ENCODE measurements at regions not wholly inside any gene's neighbourhood (a gene's known extent, or its start where the extent isn't known, plus 50 kb on each side); places are given as distances from the start of the nearest gene placed in this dataset.

DNA sequence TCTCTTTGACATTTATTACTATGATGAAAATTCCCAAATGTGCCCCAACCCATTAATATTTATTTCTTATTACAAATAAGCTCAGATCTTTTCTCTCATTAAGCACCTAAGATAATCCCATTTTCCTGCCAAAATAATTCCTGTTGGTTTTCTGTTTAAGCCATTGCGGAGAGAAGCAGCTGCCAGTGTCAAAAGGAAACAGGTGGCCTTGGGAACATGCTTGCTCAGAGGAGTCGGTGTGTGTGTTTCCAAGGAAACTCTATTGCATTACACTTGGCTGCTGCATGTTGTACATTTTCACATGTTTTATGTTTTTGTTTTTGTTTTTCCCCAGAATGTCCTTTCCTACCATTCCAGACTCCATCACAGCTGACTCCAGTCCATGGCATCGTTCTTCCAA, 56.4 kb downstream of the CD24 start:
- no peak for DNase-seq (ENCODE audit: low read depth in 2 of 2)

DNA sequence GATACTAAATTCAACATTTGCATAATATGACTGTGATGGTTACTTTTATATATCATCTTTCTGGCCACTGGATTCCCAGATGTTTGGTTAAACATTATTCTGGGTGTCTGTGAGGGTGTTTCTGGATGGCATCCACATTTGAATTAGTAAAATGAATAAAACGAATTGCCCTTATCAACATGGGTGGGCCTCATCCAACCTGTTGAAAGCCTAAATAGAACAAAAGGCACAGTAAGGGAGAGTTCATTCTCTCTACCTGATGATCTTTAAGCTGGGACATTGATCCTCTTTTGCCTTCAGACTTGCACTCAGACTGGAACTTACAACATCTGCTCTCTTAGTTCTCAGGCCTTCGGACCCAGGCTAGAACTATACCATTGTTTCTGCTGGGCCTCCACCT, 57.6 kb downstream of the CD24 start:
- no peak for DNase-seq (ENCODE audit: low read depth in 2 of 2)

DNA sequence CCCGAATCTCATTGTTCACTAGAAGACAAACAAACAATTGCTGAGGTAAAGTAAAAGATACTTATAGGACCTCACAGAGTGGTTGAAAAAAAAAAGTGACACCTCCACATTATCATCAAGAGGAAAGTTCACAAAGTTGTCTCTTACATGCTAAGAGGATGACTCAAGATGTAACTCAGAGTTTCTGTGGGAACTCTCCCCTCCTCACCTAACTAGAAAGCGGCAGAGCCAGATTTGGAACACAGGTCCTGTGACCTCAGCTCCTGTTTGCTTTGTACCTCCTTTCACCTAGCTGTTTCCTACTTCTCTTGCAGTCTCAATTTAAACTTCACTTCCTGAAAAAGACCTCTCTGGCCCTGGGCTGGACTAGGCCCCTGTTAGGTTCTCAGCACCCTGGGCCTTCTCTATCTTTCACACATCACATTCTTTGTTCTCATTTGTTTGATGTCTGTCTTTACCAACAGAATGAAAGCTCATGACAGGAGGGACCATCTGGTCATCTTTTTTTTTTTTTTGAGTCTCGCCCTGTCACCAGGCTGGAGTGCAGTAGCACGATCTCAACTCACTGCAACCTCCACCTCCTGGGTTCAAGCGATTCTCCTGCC, 60.8 kb downstream of the CD24 start:
- no peak for DNase-seq (ENCODE audit: low read depth in 2 of 2)

DNA sequence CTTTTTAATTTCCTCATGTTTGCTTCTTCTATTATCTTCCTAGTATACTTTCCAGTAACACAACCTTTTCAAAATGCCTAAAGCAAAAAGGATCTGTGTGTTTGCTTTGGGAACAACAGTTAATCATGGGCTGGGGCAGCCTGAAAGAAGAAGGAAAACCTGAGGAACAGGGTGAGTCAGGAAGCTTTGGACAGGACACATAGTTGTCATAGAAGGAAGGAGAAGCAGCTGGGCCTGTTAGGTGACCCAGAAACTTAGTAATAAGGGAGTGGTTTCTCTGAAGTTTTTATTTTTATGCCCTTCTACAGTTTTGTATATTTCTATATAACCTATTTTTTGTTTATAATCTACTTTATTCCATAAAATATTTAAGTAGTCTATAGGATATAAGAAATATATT, 61.4 kb downstream of the CD24 start:
- DNase-seq (ENCODE audit: low read depth in 2 of 2) = no peak

DNA sequence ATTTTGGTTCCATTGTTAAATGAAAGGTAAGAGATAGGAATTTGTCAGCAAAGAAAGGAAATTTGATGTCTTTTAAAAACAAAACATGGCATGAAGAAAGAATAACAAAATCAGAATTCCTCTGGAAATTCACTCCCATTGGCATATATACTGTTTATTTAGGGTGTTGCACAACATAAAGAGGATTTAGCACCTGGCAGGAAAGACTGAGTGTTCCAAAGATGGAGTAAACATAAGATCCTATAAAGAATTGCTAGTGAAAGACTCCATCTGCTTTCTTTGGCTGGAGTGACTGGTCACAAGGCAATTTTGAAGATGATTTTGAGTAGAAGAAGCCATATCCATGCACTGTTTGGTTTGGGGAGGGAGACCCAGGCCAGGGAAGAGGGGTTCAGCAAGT, 62.4 kb downstream of the CD24 start:
- no peak for DNase-seq (ENCODE audit: low read depth in 2 of 2)

DNA sequence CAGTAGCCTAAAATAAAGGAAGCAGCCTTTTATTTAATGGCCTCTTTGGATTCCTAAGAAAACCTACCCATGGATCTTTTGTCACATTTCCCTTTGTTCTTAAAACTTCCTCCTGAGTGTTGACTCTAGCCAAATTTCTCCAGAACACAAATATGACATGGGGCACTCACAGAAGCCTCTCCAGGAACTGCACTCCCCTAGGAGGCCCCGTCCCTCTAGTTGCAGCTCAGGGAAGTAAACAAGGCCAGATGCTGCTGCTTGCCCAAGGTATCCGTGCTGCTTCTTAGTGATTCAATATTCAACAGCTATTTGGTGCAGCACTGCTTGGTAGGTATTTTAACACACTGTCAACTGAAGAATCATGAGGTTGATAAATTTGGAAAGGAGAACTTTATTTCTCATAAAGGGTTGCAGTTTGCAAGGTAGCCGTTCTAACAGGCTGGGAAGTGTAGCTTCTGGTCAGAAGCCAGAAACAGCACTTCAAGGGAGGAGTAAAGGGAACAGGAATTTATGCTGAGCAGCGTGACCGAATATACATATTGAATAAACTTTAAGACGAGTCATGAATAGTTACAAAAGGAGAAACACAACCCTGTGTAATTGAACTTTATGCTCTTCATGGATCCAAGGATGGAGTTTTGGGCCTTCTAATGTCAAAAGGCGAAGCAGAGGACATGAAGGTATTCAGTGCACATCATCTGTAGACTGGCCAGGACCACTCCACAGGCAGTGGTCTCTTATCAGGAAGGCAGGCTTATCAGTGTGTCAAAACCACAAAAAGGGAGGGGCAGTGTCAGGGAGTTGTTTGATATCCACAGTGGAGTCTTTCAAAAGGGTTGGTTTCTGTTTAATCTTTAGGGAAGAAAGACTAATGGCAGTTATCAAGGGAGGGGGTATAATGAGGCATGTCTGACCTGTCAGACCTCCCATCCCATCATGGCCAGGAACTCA, 63.3 kb downstream of the CD24 start:
- no peak for DNase-seq (ENCODE audit: low read depth in 2 of 2)

DNA sequence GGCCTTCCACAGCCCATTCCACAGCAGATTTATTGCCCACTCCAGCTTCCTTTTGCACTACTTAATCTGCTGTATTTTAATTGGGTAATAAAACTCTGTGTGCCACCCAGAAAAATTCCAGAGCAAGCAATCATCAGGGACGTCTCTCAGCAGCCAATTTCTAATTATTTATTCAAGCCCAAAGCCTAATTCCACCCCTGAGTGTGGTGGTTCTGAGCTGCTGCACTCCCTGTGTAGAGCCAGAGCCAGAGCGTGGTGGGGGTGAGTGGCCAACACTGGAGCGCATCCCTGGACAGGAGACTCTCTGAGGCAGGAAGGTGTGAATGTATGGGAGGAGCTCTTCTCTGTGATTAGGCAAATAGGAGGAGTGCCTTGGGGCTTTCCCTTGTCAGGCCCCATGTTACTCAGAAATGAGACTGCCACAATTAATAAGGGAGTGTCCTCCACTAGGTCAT, 66.1 kb downstream of the CD24 start:
- DNase-seq (ENCODE audit: low read depth in 2 of 2) = no peak

DNA sequence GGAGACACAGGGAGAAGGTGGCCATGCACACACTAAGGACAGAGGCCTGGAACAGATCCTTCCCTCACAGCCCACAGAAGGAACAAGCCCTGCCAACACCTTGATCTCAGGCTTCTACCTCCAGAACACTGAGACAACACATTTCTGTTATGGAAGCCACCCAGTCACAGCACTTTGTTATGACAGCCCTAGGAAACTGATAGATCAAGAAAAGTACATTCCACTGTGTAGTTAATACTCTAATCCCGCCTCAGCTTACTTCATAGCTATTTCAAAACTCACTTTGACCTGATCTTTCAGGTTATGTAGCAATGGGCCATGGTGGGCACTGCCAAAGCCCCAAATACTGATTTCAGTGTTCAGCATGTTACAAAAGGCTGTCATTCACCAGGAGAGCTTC, 66.8 kb downstream of the CD24 start:
- no peak for DNase-seq (ENCODE audit: low read depth in 2 of 2)

DNA sequence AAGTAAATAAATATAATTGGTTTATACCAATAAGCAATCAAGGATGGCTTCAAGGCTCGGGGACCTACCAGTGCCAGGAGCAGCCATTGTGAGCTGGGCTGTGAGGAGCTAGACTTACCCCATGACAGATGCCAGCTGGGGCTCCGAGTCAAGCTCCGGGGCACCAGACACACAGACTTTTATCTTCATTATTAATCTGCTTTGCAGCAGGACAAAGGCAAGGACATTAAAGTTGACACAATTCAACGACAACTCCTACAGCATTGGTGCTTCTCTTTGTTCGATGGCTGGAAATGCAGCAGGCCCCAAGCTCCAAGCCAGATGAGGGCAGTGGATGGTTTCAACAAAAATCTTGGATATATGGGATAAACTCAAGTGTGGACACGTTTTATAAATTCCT, 68.3 kb downstream of the CD24 start:
- no peak for DNase-seq (ENCODE audit: low read depth in 2 of 2)

DNA sequence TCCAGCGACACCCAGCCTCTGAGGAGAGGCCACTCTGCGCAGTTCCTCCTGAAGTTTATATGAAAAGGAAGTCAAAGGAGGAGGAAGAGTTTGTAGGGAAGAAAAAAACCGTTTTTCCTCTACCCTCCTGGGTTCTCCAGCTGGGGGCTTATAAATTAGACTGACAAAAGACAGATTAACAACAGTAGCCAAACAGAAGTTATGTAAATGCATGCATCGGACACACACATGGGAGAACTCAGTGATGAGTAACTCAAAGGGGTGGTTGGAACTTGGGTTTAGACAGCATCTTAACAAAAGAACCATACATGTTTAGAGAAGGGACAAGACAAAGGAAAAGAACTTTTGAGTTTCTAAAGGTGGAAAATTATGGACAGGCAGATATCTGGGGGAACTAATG, 71.2 kb downstream of the CD24 start:
- DNase-seq (ENCODE audit: low read depth in 2 of 2) = no peak

DNA sequence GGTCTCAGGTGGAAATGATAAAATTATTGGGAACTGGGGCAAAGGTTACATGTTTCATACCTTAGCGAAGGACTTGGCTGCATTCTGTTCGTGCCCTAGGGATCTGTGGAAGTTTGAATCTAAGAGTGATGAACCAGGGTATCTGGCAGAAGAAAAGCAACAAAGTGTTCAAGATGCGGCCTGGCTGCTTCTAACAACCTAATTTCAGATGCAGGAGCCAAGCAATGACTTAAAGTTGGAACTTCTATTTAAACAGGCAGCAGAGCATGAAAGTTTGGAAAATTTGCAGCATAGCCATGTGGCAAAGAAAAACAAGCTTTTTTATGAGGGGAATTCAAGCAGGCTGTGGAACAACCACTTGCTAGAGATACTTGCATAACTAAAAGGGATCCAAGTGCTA, 73.5 kb downstream of the CD24 start:
- no peak for DNase-seq (ENCODE audit: low read depth in 2 of 2)

DNA sequence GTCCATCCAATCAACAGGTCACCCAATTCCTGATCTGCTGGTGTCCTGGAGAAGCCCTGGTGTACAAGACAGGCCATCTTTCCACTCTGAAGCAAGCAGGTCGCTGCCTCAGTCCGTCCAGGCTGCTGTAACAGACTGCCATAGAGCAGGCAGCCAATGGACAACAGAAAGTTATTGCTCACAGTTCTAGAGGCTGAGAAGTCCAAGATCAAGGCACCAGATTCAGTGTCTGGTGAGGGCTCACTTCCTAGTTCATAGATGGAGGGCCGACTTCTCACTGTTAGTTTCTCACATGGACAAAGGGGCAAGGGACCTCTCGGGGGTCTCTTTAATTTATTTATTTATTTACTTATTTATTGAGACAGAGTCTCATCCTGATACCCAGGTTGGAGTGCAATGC, 74.8 kb downstream of the CD24 start:
- no peak for DNase-seq (ENCODE audit: low read depth in 2 of 2)

DNA sequence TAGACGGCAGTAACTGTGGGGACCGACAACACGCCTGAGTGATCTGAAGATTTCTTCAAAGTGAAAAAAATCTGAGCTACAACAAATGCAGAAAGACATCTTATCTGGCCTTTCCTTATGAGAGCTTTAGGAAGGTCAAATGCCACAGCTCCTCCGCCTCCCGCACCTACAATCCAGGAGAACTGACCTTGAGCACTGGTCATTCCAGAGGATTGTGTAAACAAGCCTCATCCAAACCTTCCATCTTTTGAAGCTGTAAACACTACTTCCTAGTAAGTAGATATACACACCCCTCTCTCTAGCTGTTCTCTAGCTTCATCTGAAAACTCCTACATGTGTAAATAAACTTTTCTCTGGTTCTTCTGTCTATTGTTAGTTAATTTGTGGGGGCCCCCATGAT, 76.9 kb downstream of the CD24 start:
- DNase-seq (ENCODE audit: low read depth in 2 of 2) = no peak

DNA sequence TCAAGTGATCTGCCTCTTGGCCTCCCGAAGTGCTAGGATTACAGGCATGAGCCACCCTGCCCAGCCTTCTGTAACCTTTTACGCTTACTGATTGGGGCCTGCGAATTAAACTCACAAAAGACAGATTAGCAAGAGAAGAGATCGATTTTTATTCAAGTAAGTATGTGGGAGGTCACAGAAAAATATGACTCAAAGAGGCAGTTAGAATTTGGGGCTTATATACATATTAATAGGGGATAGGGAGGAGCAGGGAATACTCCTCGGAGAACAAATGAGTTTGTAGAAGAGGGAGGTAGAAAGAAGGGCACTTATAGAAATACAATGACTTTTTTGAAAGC, 78.9 kb downstream of the CD24 start:
- no peak for DNase-seq (ENCODE audit: low read depth in 2 of 2)

DNA sequence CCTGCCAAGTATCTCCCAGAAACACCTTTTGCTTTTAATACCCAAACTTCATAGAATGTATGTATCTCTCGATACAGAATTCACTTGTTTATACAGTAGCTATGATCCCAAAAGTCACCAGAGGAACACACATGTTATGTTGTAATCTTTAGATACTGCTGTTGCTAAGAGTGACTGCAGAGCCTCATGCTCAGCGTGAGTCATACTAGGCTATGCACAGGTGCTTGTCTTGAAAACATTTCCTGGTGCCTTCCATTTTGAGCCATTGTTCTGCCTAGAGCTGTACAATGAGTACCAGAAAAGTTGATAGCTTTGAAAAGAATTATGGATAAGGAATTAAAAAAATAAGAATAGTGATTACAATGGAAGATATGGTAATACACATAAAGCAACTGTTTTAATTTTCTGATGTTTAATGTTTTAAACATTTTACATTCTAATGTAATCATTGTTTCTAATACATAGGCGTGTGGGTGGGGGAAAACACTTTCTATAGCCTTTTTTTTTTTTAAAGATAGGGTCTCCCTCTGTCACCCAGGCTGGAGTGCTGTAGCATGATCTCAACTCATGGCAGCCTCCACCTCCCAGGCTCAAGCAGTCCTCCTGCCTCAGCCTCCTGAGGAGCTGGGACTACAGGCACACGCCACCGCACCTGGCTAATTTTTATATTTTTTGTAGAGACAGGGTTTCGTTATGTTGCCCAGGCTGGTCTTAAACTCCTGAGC, 79.4 kb downstream of the CD24 start:
- DNase-seq (ENCODE audit: low read depth in 2 of 2) = peak in 1 of 2 donors; percentile 50

DNA sequence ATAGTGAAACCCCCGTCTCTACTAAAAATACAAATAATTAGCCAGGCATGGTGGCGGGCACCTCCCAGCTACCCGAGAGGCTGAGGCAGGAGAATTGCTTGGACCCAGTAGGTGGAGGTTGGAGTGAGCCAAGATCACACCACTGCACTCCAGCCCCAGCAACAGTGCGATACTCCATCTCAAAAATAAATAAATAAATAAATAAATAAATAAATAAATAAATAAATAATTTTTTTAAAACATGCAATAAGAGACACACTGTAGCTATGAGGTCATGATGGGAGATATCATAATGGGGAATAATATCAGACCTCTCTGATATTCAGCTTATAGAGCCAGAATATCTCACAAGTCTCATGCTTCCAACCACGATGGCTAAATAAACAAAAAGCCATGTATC, 82.3 kb downstream of the CD24 start:
- no peak for DNase-seq (ENCODE audit: low read depth in 2 of 2)

DNA sequence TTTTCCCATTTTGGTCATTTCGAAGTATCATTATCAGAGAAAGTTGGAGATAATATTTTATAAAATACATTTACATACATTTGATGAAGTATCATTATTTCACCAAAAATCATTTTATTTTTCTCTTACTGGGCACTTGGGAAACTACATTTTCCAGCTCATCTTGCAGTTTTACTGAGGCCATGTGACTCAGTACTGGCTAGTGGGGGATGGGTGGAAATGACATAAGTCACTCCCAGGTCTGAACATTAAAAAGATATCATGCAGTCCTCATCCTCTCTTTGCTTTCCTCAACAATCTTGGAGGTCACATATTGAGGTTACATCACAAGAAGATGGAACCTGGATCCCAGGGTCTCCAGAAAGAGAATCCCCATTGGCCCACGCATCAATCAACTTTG, 84.1 kb downstream of the CD24 start:
- DNase-seq (ENCODE audit: low read depth in 2 of 2) = no peak

DNA sequence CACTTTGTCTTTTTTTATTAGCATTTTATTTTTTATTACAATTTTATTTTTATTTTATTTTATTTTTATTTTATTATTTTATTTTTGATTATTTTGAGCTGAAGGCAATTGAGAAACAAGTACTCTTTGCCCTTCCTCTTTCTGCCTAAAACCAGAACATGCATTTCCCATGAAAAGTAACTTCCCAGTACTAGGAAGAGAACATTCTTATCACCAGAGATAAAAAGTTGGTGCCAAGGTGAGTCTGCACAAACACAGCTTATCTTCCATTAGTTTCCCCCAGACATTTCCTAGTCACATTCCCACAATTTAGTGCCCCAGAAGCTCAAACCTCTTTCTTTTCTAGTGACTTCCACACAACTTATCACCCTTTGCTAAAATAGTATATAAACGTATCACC, 84.8 kb downstream of the CD24 start:
- DNase-seq (ENCODE audit: low read depth in 2 of 2) = no peak

DNA sequence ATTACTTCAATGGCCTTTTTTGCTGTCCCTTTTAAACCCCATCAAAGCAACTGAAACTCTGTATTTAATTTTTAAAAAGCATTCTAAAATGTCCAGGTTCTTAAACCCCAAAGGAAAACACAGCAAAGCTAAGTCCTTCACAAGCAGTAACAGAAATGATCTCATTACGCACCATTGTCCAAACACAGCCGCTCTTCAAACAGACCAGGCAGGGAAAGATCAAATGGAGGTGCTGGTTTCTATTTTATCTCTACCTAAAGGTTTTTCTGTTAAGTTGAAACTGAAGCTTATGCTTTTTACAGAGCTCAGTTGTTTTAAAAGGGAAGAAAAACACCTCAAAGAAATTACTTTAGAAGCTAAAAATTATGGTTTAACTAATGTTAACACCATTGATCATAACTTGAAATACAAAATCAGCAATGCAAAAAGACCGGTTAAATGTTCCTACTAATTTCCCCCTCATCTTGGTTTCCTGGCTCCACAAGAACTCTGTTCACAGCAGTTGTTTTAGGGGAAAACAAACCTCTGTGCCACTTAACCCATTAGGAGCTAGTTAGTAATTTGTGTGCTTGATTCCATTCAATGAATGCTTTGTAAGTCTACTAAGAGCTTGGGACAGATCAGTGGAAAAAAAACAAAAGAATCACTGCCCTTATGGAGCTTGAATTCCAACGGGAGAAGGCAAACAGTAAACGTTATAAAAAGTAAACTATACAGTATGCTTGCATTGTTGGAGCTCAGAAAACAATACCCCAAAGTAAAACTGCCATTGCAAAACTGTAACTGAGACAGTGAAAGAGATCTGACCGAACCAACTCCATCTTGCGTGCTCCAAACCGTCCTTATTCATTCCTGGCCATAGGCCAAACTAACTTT, 87.4 kb downstream of the CD24 start:
- no peak for DNase-seq (ENCODE audit: low read depth in 2 of 2)

DNA sequence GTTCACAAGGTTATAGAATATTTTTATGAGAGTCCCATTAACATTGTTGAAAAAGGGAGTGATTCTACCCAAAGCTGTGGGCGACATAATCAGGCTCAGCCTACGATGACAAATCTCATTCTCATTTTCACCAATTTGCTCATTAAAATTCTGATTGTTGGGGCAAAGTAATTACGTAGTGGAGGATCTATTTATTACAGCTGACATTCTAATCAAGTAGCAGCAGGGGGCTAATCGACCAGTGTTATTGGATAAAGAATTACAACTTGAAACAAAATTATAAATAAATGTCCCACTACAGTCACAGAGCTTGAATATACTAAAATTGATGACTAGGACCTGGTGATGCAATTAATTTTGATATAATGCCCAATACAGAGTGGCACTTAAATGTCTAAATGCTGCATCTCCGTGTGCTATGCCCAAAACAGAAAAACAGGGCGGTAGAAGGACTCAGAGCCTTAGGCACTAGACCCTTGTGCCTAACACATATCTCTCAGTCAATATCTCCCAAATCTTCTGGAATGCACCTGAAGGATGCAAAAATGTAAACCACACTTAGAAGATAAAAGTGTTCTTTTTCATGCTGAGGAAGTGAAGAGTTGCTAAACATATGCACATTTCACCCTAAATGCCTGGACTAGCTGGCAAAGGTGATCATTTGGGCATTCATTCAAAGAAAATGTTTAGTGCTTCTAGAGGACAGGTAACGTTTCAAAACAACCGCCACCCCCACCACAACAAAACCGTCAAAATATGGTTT, 88.3 kb downstream of the CD24 start:
- DNase-seq (ENCODE audit: low read depth in 2 of 2) = no peak

DNA sequence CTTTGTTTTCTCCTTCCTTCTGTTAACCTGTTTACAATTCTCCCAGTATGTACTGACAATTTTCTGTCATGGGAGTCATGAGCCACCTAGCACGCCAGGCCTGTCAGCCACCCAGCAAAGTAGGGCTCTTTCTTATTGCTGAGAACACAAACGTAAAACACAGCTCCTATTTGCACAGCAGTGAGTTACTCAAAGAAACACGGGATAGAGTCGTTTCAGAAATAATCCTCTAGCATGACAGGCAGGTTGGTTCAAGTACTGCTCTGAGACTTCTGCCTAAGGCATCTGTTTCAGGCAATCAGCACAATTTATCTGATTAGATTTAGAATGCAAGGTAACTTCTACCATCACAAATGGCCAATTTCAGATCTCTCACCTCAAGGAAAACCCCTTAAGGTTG, 88.8 kb downstream of the CD24 start:
- no peak for DNase-seq (ENCODE audit: low read depth in 2 of 2)
